PC-9 (cell line): ENCODE measurements at regions not wholly inside any gene's neighbourhood (a gene's known extent, or its start where the extent isn't known, plus 50 kb on each side); places are given as distances from the start of the nearest gene placed in this dataset.

ENCODE experiments used
- BruUV-seq: library from RNA; stranded (reverse); fragments of 400-500 nt; replicated peaks from 2 replicates; lab custom pipeline; 2021; lab: Mats Ljungman, UMichigan
- CTCF ChIA-PET: fragments of 300-600 bp; sonication (Branson Sonifier 250); formaldehyde crosslinking; loops from one replicate; lab custom pipeline; 2022; ENCODE audit warnings: antibody characterized with exemption; lab: Charles Lee
- POLR2A ChIA-PET: fragments of 300-600 bp; sonication (Branson Sonifier 250); formaldehyde crosslinking; loops from one replicate; lab custom pipeline; 2022; ENCODE audit warnings: antibody characterized with exemption; ENCODE audit not compliant: unreplicated experiment; lab: Charles Lee
- DNase-seq, 2 experiments: peaks; one replicate each; pipeline versions ENCODE4 v3.0.0 to v3.0.0-alpha.2; 2015 to 2022; ENCODE audit warnings: mixed read lengths in 1 of 2
- H2AFZ ChIP-seq: fragments of 200-600 bp; sonication (generic); 2 replicates; pipeline ENCODE4 v1.8.1; 2017; ENCODE audit warnings: antibody characterized with exemption
- H3F3A ChIP-seq: fragments of 200-600 bp; sonication (generic); 2 replicates; pipeline ENCODE4 v1.8.1; 2017; ENCODE audit warnings: antibody characterized with exemption, mild to moderate bottlenecking, low read depth; ENCODE audit not compliant: insufficient read depth
- H3K27ac ChIP-seq: fragments of 200-600 bp; sonication (generic); 2 replicates; pipeline ENCODE4 v1.6.1; 2016; ENCODE audit warnings: mixed run types
- H3K27me3 ChIP-seq: fragments of 200-600 bp; sonication (generic); 2 replicates; pipeline ENCODE4 v1.6.1; 2016; ENCODE audit warnings: low read depth, mixed run types; ENCODE audit not compliant: insufficient read depth
- H3K36me3 ChIP-seq: fragments of 200-600 bp; sonication (generic); 2 replicates; pipeline ENCODE4 v1.6.1; 2016; ENCODE audit warnings: low read depth, mixed run types
- H3K4me1 ChIP-seq: fragments of 200-600 bp; sonication (generic); replicated peaks from 2 replicates; pipeline ENCODE4 v1.6.1; 2016; ENCODE audit warnings: mixed run types; ENCODE audit not compliant: insufficient read depth
- H3K4me2 ChIP-seq: fragments of 200-600 bp; sonication (generic); 2 replicates; pipeline ENCODE4 v1.6.1; 2017; ENCODE audit warnings: mixed run types
- H3K4me3 ChIP-seq: fragments of 200-600 bp; sonication (generic); 2 replicates; pipeline ENCODE4 v1.6.1; 2016; ENCODE audit warnings: mixed run types
- H3K79me2 ChIP-seq: fragments of 200-600 bp; sonication (generic); 2 replicates; pipeline ENCODE4 v1.6.1; 2017; ENCODE audit warnings: low read depth, mixed run types
- H3K9me2 ChIP-seq: fragments of 200-600 bp; sonication (generic); 2 replicates; pipeline ENCODE4 v1.8.1; 2017; ENCODE audit warnings: mild to moderate bottlenecking; ENCODE audit not compliant: insufficient read depth
- H3K9me3 ChIP-seq: fragments of 200-600 bp; sonication (generic); 2 replicates; pipeline ENCODE4 v1.8.1; 2016; ENCODE audit warnings: low read depth; ENCODE audit not compliant: insufficient read depth
- H4K20me1 ChIP-seq: fragments of 200-600 bp; sonication (generic); 2 replicates; pipeline ENCODE4 v1.8.1; 2017; ENCODE audit not compliant: insufficient read depth
- EZH2 ChIP-seq: fragments of 200-600 bp; sonication (generic); IDR thresholded peaks from 2 replicates; pipeline ENCODE4 v1.8.0; 2017; ENCODE audit warnings: antibody characterized with exemption, low read depth
- intact Hi-C: fragments of 100-400 bp; cut with micrococcal nuclease; formaldehyde crosslinking; loops from one replicate; pipeline ENCODE4 v1.10.0; 2022; ENCODE audit not compliant: unreplicated experiment
- TF ChIP-seq, protein P1 (sequence below): fragments of 200-600 bp; sonication (generic); conservative IDR thresholded peaks from 2 replicates; pipeline ENCODE4 v1.6.1; 2017; ENCODE audit warnings: mixed run types, antibody characterized with exemption, mild to moderate bottlenecking, moderate library complexity

DNA sequence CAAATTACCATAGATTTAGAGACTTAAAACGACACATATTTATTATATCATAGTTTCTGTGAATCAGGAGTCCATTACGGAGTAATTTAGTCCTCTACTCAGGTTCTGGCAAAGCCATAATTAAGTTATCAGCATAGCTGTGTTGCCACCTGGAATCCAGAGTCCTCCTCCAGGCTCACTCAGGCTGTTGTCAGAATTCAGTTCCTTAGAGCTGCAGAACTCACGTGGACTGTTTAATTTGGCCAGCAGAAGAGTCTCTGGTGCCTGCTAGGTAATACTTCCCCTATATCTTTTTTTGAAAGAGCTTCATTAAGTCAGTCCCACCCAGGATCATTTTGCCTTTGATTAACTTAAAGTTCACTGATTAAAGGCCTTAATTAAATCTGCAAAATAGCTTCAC lies 891.5 kb downstream of the SUCLG1 start:
- CTCF ChIA-PET: no interaction called here
- intact Hi-C loops: no loop called here
- POLR2A ChIA-PET: no interaction called here
- no peak overlapping the region for H3K4me3 ChIP-seq
- no peaks in the 10 kb centered on the region for H3K9me3 ChIP-seq
- H3K4me2 ChIP-seq: no peak overlapping the region
- no peaks in the 10 kb centered on the region; the same call in 1 of the 2 replicates for H3K9me2 ChIP-seq
- no TSS peak for BruUV-seq
- H2AFZ ChIP-seq: no peak overlapping the region
- no peaks in the 10 kb centered on the region for H3K36me3 ChIP-seq
- no peak overlapping the region for H3K27ac ChIP-seq
- H3K4me1 ChIP-seq: no peaks in the 10 kb centered on the region
- DNase-seq: no peak
- H4K20me1 ChIP-seq: no peaks in the 10 kb centered on the region
- H3K79me2 ChIP-seq: no peaks in the 10 kb centered on the region
- no peak for TF ChIP-seq EZH2
- TF ChIP-seq, protein P1, sequence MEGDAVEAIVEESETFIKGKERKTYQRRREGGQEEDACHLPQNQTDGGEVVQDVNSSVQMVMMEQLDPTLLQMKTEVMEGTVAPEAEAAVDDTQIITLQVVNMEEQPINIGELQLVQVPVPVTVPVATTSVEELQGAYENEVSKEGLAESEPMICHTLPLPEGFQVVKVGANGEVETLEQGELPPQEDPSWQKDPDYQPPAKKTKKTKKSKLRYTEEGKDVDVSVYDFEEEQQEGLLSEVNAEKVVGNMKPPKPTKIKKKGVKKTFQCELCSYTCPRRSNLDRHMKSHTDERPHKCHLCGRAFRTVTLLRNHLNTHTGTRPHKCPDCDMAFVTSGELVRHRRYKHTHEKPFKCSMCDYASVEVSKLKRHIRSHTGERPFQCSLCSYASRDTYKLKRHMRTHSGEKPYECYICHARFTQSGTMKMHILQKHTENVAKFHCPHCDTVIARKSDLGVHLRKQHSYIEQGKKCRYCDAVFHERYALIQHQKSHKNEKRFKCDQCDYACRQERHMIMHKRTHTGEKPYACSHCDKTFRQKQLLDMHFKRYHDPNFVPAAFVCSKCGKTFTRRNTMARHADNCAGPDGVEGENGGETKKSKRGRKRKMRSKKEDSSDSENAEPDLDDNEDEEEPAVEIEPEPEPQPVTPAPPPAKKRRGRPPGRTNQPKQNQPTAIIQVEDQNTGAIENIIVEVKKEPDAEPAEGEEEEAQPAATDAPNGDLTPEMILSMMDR: no peak
- H3K27me3 ChIP-seq: no peaks in the 10 kb centered on the region
- H3F3A ChIP-seq: no peaks in the 10 kb centered on the region

DNA sequence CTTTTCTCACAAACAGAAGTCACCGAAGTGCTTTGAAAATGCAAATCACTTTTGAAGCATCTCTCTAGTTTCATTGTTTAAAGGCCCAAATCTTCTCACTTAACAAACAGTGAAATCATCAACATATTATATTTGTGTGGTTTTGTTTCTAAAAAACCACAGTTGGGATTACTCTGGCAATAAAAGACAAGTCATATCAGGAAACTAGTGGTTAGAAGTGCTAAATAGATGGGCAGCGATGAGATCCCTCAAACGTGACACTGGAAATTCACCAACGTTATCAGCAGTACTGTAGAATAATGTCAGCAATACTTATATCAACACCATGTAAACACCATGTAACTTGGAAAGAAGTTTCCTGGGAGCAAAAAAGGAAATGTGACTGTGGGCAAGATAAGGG lies 893.5 kb downstream of the SUCLG1 start:
- H3K4me2 ChIP-seq: no peak overlapping the region
- H3K4me1 ChIP-seq: no peaks in the 10 kb centered on the region
- intact Hi-C loops: no loop called here
- H3F3A ChIP-seq: no peaks in the 10 kb centered on the region
- POLR2A ChIA-PET: no interaction called here
- no peak overlapping the region for H3K4me3 ChIP-seq
- no peak for DNase-seq
- H3K79me2 ChIP-seq: no peaks in the 10 kb centered on the region
- BruUV-seq: no TSS peak
- no peak overlapping the region for H2AFZ ChIP-seq
- TF ChIP-seq, protein P1: no peak
- no peak for TF ChIP-seq EZH2
- no peaks in the 10 kb centered on the region; the same call in 1 of the 2 replicates for H3K9me2 ChIP-seq
- no peak overlapping the region for H3K27ac ChIP-seq
- no peaks in the 10 kb centered on the region for H4K20me1 ChIP-seq
- CTCF ChIA-PET: no interaction called here
- no peaks in the 10 kb centered on the region for H3K36me3 ChIP-seq
- H3K9me3 ChIP-seq: no peaks in the 10 kb centered on the region
- H3K27me3 ChIP-seq: no peaks in the 10 kb centered on the region

DNA sequence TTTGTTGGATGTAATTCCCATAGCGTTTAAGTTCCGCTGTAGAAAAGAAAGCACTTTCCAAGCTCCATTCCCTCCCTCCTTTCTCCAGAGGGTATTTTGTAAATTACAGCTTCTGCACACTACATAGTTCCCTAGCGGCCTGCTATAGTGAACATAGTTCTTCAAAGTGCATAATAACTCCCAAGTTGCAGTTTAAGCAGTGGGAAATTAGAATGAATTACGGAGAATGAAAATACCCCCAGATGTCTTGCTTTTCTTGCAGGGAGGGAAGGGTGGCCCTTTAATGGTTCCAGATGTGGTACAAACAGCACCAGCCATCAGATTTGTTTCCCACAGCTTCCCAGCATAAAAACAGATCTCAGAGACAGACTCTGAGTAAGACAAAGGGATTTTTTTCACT lies 893.9 kb downstream of the SUCLG1 start:
- no peaks in the 10 kb centered on the region for H3K4me1 ChIP-seq
- no peaks in the 10 kb centered on the region for H3K27me3 ChIP-seq
- no TSS peak for BruUV-seq
- DNase-seq: no peak
- H3K36me3 ChIP-seq: no peaks in the 10 kb centered on the region
- POLR2A ChIA-PET: no interaction called here
- no peak overlapping the region for H3K27ac ChIP-seq
- H3F3A ChIP-seq: no peaks in the 10 kb centered on the region
- intact Hi-C loops: no loop called here
- no peaks in the 10 kb centered on the region for H3K79me2 ChIP-seq
- H2AFZ ChIP-seq: peak overlapping the region; percentile 52; the same call in 1 of the 2 replicates
- H3K9me2 ChIP-seq: no peaks in the 10 kb centered on the region; the same call in 1 of the 2 replicates
- no peak for TF ChIP-seq EZH2
- TF ChIP-seq, protein P1: no peak
- no peak overlapping the region for H3K4me2 ChIP-seq
- H4K20me1 ChIP-seq: no peaks in the 10 kb centered on the region
- no peaks in the 10 kb centered on the region for H3K9me3 ChIP-seq
- CTCF ChIA-PET: no interaction called here
- no peak overlapping the region for H3K4me3 ChIP-seq
